Peyer's patch (tissue), 4 donors: ENCODE measurements at regions not wholly inside any gene's neighbourhood (a gene's known extent, or its start where the extent isn't known, plus 50 kb on each side); places are given as distances from the start of the nearest gene placed in this dataset.

Experiments
- CTCF ChIP-seq, 6 experiments: fragments of 450-650 bp in 4 of 6; fragments of 200-600 bp in 2 of 6; sonication (generic) in 1 of 6; IDR thresholded peaks; one replicate each; pipeline ENCODE4 v1.5.1; 2017 to 2019; ENCODE audit warnings: antibody characterized with exemption in 6 of 6, mild to moderate bottlenecking in 3 of 6, moderate library complexity in 1 of 6
- POLR2A ChIP-seq, 2 donors: fragments of 450-650 bp; IDR thresholded peaks; one replicate each; pipeline ENCODE4 v1.5.1; 2017; ENCODE audit warnings: antibody characterized with exemption in 2 of 2, mild to moderate bottlenecking in 2 of 2, moderate library complexity in 2 of 2

- TF ChIP-seq POLR2A (IDR thresholded peaks at IDR 0.05) (no peak), CTCF (IDR thresholded peaks at IDR 0.05) (no peak)
Measured at GRCh38 chr11:134751766-134752165, 339.7 kb upstream of the B3GAT1 start.
